ENCODE measurements at regions not wholly inside any gene's neighbourhood (a gene's known extent, or its start where the extent isn't known, plus 50 kb on each side); places are given as distances from the start of the nearest gene placed in this dataset.

DNA sequence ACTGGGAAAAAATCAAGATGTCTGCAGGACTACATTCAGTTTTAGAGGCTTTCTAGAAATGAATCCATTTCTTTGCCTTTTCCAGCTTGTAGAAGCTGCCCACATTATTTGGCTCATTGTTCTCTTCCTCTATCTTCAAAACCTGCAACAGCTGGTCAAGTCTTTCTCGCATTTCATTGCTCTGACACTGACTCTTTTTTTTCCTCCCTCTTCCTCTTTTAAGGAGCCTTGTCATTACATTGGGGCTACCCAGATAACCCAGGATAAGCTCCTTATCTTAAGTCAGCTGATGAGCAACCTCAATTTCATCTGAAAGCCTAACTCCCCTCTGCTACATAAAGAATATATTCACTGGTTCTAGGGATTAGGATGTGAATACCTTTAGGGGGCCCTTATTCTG is 53.2 kb upstream of the CEP162 start:
- TF ChIP-seq, protein P1, sequence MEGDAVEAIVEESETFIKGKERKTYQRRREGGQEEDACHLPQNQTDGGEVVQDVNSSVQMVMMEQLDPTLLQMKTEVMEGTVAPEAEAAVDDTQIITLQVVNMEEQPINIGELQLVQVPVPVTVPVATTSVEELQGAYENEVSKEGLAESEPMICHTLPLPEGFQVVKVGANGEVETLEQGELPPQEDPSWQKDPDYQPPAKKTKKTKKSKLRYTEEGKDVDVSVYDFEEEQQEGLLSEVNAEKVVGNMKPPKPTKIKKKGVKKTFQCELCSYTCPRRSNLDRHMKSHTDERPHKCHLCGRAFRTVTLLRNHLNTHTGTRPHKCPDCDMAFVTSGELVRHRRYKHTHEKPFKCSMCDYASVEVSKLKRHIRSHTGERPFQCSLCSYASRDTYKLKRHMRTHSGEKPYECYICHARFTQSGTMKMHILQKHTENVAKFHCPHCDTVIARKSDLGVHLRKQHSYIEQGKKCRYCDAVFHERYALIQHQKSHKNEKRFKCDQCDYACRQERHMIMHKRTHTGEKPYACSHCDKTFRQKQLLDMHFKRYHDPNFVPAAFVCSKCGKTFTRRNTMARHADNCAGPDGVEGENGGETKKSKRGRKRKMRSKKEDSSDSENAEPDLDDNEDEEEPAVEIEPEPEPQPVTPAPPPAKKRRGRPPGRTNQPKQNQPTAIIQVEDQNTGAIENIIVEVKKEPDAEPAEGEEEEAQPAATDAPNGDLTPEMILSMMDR (IDR thresholded peaks at IDR 0.05) = no peak
- TF ChIP-seq POLR2A (IDR thresholded peaks at IDR 0.05) = no peak
